Breast epithelium (tissue), 4 donors: ENCODE measurements at regions not wholly inside any gene's neighbourhood (a gene's known extent, or its start where the extent isn't known, plus 50 kb on each side); places are given as distances from the start of the nearest gene placed in this dataset.
"Not testable (repeated sequence)": the region's sequence is repeated elsewhere in the genome, so short reads cannot be mapped to it uniquely, and the experiment has no call there.

Experiments used
- DNase-seq, 2 donors: peaks; one replicate each; pipeline ENCODE4 v3.0.0-alpha.2; 2019; ENCODE audit warnings: low spot score in 2 of 2
- H3K27ac ChIP-seq, 2 donors: fragments of 200-600 bp; sonication (generic) in 1 of 2; one replicate each; pipeline ENCODE4 v1.5.1; 2016 to 2019; ENCODE audit warnings: mild to moderate bottlenecking in 1 of 2
- H3K27me3 ChIP-seq, 2 donors: fragments of 200-600 bp; sonication (generic) in 1 of 2; one replicate each; pipeline versions ENCODE4 v1.5.1 to v1.6.0; 2017 to 2019; ENCODE audit warnings: control low read depth in 1 of 2, mild to moderate bottlenecking in 1 of 2
- H3K36me3 ChIP-seq: fragments of 200-600 bp; one replicate; pipeline ENCODE4 v1.5.1; 2019
- H3K4me1 ChIP-seq, 2 donors: fragments of 200-600 bp; sonication (generic); one replicate each; pipeline ENCODE4 v1.5.1; 2016 to 2019; ENCODE audit warnings: control low read depth in 1 of 2
- H3K4me3 ChIP-seq, 3 donors: fragments of 200-600 bp; sonication (generic); 1 replicate in 2 of 3; 2 replicates in 1 of 3; pipeline ENCODE4 v1.5.1; 2016 to 2019; ENCODE audit warnings: mild to moderate bottlenecking in 3 of 3, moderate library complexity in 2 of 3
- H3K9me3 ChIP-seq, 2 donors: fragments of 200-600 bp; sonication (generic) in 1 of 2; one replicate each; pipeline ENCODE4 v1.5.1; 2016 to 2019; ENCODE audit warnings: control low read depth in 1 of 2
- POLR2A ChIP-seq: fragments of 450-650 bp; IDR thresholded peaks from one replicate; pipeline ENCODE4 v1.6.1; 2016; ENCODE audit warnings: antibody characterized with exemption, mild to moderate bottlenecking, moderate library complexity
- POLR2AphosphoS5 ChIP-seq, 3 donors: sonication (generic); formaldehyde crosslinking; IDR thresholded peaks; one replicate each; pipeline ENCODE4 v1.6.1; 2017; ENCODE audit warnings: antibody characterized with exemption in 3 of 3
- intact Hi-C: fragments of 100-400 bp; cut with DNase I; formaldehyde crosslinking; loops from one replicate; pipeline ENCODE4 v1.15.1; 2023; ENCODE audit warnings: low total_unique reads
- TF ChIP-seq, protein P1 (sequence below), 3 donors: fragments of 450-650 bp; IDR thresholded peaks; one replicate each; pipeline ENCODE4 v1.5.1; 2016 to 2017; ENCODE audit warnings: antibody characterized with exemption in 3 of 3, mild to moderate bottlenecking in 3 of 3, moderate library complexity in 3 of 3

GRCh38 chr10:59975918-59976317 lies 69.6 kb upstream of the CCDC6 start:
- not testable (repeated sequence) for H3K27me3 ChIP-seq, DNase-seq, H3K27ac ChIP-seq, H3K4me3 ChIP-seq, H3K4me1 ChIP-seq, H3K36me3 ChIP-seq
- peaks cover 19 to 30% of the 10 kb centered on the region in 2 donors for H3K9me3 ChIP-seq
- intact Hi-C loops, result loop anchor here (5.0 kb wide), 1 partner anchor 181 kb away; no protein-coding TSS in a partner anchor

DNA sequence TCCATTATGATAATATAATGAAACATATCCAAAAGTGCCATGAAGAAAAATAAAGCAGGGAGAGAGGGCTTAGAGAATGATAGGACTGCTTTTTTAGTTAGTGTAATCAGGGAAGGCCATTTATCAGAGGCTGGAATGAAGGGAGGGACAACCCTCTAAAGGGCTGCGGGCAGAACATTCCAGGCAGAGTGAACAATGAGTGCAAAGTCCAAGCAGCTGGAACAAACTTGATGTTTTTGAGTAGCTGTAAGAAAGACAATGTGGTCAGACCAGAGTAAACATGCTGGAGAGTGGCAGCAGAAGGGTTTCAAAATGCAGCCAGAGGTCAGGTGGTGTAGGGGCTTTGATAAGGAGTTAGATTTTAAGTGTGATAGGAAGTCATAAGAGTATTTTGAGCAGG lies 65.6 kb upstream of the CCDC6 start:
- Histone ChIP-seq H3K36me3 (no peaks in the 10 kb centered on the region), H3K9me3 (peaks cover 6 to 9% of the 10 kb centered on the region in 2 donors), H3K27ac (peak overlapping the region; percentile 43 to 62), H3K4me3 (no peak overlapping the region), H3K4me1 (no peaks in the 10 kb centered on the region), H3K27me3 (no peaks in the 10 kb centered on the region)
- no peak for TF ChIP-seq POLR2A
- TF ChIP-seq POLR2AphosphoS5 (IDR thresholded peaks at IDR 0.05), result no peak
- TF ChIP-seq, protein P1, sequence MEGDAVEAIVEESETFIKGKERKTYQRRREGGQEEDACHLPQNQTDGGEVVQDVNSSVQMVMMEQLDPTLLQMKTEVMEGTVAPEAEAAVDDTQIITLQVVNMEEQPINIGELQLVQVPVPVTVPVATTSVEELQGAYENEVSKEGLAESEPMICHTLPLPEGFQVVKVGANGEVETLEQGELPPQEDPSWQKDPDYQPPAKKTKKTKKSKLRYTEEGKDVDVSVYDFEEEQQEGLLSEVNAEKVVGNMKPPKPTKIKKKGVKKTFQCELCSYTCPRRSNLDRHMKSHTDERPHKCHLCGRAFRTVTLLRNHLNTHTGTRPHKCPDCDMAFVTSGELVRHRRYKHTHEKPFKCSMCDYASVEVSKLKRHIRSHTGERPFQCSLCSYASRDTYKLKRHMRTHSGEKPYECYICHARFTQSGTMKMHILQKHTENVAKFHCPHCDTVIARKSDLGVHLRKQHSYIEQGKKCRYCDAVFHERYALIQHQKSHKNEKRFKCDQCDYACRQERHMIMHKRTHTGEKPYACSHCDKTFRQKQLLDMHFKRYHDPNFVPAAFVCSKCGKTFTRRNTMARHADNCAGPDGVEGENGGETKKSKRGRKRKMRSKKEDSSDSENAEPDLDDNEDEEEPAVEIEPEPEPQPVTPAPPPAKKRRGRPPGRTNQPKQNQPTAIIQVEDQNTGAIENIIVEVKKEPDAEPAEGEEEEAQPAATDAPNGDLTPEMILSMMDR (IDR thresholded peaks at IDR 0.05), result no peak
- intact Hi-C loops, result no loop called here
- no peak for DNase-seq

DNA sequence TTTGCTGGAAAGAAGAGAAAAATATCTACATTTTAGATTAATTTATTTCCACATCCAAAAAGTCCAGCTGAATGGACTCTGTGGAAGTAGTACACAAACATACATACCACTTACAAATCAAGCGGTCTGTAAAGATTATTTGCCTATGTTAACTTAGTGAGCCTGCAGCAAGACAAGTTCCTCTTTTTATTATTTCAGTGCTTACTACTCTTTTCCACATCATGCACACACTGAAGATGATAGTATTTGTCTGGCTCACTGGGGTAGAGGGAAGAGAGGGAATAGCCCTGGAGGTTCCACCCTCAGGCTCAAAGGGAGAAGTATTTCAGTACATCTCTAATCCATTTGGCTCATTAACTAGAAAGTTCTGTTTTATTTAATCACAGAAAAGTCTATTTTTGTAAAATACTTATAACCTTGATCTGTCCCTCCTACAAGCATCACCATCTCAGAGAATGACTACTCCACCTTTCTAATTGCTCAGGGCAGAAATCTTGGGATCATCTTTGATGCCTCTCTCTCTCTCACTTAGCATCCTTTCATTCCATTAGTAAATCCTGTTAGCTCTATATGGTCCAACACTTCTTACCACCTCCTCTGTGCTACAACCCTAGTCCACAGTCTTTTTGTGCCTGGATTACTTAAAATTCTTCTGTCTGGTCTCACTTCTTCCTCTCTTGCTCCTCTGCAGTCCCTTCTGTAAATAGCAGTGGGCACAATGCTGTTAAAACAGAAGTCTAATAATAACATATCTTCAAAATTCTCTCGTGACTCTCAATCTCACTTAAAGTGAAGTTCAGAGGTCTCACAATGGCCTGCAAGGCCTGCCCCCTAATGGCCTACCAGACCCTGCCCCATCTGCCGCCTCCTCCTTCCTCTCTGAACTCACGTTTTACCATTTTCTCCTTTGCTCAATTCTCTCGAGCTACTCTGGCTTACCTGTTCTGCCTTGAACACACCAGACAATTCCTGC lies 64.3 kb upstream of the CCDC6 start:
- no peaks in the 10 kb centered on the region for H3K27me3 ChIP-seq

DNA sequence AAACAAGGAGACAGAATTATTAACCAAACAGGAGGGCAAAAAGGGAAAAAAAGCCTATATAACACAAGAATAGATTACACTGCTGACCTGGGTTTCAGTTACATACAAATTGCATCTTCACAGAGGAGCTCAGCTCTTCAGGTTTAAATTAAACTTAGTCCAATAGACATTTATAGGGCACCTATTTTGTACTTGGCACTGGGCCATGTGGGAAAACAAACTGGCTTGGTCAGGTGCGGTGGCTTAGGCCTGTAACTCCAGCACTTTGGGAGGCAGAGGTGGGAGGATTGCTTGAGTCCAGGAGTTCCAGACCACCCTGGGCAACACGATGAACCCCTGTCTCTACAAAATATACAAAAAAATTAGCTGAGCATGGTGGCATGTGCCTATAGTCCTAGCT lies 62.3 kb upstream of the CCDC6 start:
- Histone ChIP-seq H3K4me1 (no peaks in the 10 kb centered on the region), H3K9me3 (no peaks in the 10 kb centered on the region), H3K4me3 (no peak overlapping the region), H3K36me3 (no peaks in the 10 kb centered on the region), H3K27ac (no peak overlapping the region), H3K27me3 (no peaks in the 10 kb centered on the region)
- intact Hi-C loops, result no loop called here
- no peak for TF ChIP-seq POLR2AphosphoS5 (IDR thresholded peaks at IDR 0.05)
- TF ChIP-seq, protein P1 (IDR thresholded peaks at IDR 0.05), result no peak
- no peak for TF ChIP-seq POLR2A
- no peak for DNase-seq

More for the DNA sequence above, 64.3 kb upstream of the CCDC6 start:
- no peaks in the 10 kb centered on the region for H3K4me1 ChIP-seq
- TF ChIP-seq POLR2AphosphoS5 (IDR thresholded peaks at IDR 0.05) (no peak), POLR2A (no peak)
- TF ChIP-seq, protein P1 (IDR thresholded peaks at IDR 0.05), result no peak
- H3K4me3 ChIP-seq, result no peak overlapping the region
- intact Hi-C loops, result no loop called here
- H3K9me3 ChIP-seq, result no peaks in the 10 kb centered on the region
- H3K36me3 ChIP-seq, result no peaks in the 10 kb centered on the region
- DNase-seq, result no peak
- peak overlapping the region in 1 of 2 donors; percentile 43 for H3K27ac ChIP-seq

GRCh38 chr10:59967079-59967478 lies 60.7 kb upstream of the CCDC6 start:
- TF ChIP-seq, protein P1 (IDR thresholded peaks at IDR 0.05), result no peak
- no peak for TF ChIP-seq POLR2A
- TF ChIP-seq POLR2AphosphoS5 (IDR thresholded peaks at IDR 0.05), result no peak
- DNase-seq, result no peak
- H3K27me3 ChIP-seq, result no peaks in the 10 kb centered on the region
- H3K27ac ChIP-seq, result peak overlapping the region in 1 of 2 donors; percentile 15
- intact Hi-C loops, result no loop called here
- H3K9me3 ChIP-seq, result no peaks in the 10 kb centered on the region
- no peaks in the 10 kb centered on the region for H3K36me3 ChIP-seq
- H3K4me3 ChIP-seq, result no peak overlapping the region
- H3K4me1 ChIP-seq, result no peaks in the 10 kb centered on the region
